GM12878 (cell line): ENCODE measurements at regions not wholly inside any gene's neighbourhood (a gene's known extent, or its start where the extent isn't known, plus 50 kb on each side); places are given as distances from the start of the nearest gene placed in this dataset.

Experiments used
- ATAC-seq: fragments of 200-7000 bp; cut with Tn5 transposase; 3 replicates; pipeline ENCODE4 v1.9.1; 2020; ENCODE audit warnings: mild to moderate bottlenecking, moderate library complexity
- BruUV-seq: library from RNA; stranded (reverse); fragments of 400-500 nt; replicated peaks from 2 replicates; lab custom pipeline; 2021; lab: Mats Ljungman, UMichigan
- CTCF ChIA-PET: fragments of 300-600 bp; sonication (Branson Sonifier 250); formaldehyde crosslinking; extraction: SDS; loops from one replicate; lab custom pipeline; 2021; ENCODE audit warnings: inconsistent platforms; lab: Yijun Ruan, JAX
- POLR2A ChIA-PET: fragments of 350-600 bp; formaldehyde crosslinking; extraction: SDS; loops from one replicate; lab custom pipeline; 2021; ENCODE audit warnings: inconsistent platforms; lab: Charles Lee
- RAD21 ChIA-PET: fragments of 300-600 bp; sonication (Branson Sonifier 250); formaldehyde crosslinking; loops from one replicate; lab custom pipeline; 2023; ENCODE audit warnings: antibody characterized with exemption; ENCODE audit not compliant: unreplicated experiment; lab: Charles Lee
- SMC1A ChIA-PET: fragments of 300-600 bp; sonication (Branson Sonifier 250); formaldehyde crosslinking; loops from one replicate; lab custom pipeline; 2023; ENCODE audit not compliant: unreplicated experiment, uncharacterized antibody; lab: Charles Lee
- DNase-seq: peaks from one replicate; pipeline ENCODE4 v3.0.0-alpha.2; 2011; ENCODE audit warnings: low read depth, low spot score
- FAIRE-seq: peaks from 3 replicates; lab custom pipeline; 2011; peaks lifted over from hg19 to GRCh38; lab: Jason Lieb, UNC
- H2AFZ ChIP-seq: 2 replicates; pipeline ENCODE4 v1.6.0; 2011; ENCODE audit warnings: low read depth, low read length, control low read depth; ENCODE audit not compliant: control insufficient read depth
- H3K27ac ChIP-seq: 2 replicates; pipeline ENCODE4 v1.5.1; 2011; ENCODE audit warnings: control low read depth; ENCODE audit not compliant: control insufficient read depth, insufficient read depth
- H3K27me3 ChIP-seq, 2 experiments: replicated peaks in 1 of 2; 2 replicates each; pipeline versions ENCODE4 v1.6.0 to v1.6.1; 2011; ENCODE audit warnings: low read length in 1 of 2; ENCODE audit not compliant: control insufficient read depth in 2 of 2, insufficient read depth in 2 of 2
- H3K36me3 ChIP-seq, 2 experiments: 2 replicates each; pipeline ENCODE4 v1.5.1; 2011; ENCODE audit warnings: low read length in 1 of 2; ENCODE audit not compliant: control insufficient read depth in 2 of 2, insufficient read depth in 2 of 2
- H3K4me1 ChIP-seq: 2 replicates; pipeline ENCODE4 v1.6.1; 2011; ENCODE audit warnings: mild to moderate bottlenecking, low read length, moderate library complexity, mixed read lengths; ENCODE audit not compliant: control insufficient read depth, insufficient read depth
- H3K4me2 ChIP-seq: 2 replicates; pipeline ENCODE4 v1.6.0; 2011; ENCODE audit warnings: control low read depth; ENCODE audit not compliant: control insufficient read depth, insufficient read depth
- H3K4me3 ChIP-seq: fragments of 200-600 bp; sonication (generic); 2 replicates; pipeline ENCODE4 v1.5.1; 2016
- H3K79me2 ChIP-seq: 2 replicates; pipeline ENCODE4 v1.6.0; 2011; ENCODE audit warnings: low read length; ENCODE audit not compliant: control insufficient read depth, insufficient read depth
- H3K9ac ChIP-seq: 2 replicates; pipeline ENCODE4 v1.8.0; 2011; ENCODE audit warnings: low read length, control low read depth, mixed read lengths; ENCODE audit not compliant: control insufficient read depth, insufficient read depth
- H3K9me3 ChIP-seq: replicated peaks from 3 replicates; pipeline ENCODE4 v1.5.1; 2011; ENCODE audit warnings: mild to moderate bottlenecking, low read length; ENCODE audit not compliant: control insufficient read depth, insufficient read depth
- H4K20me1 ChIP-seq: 2 replicates; pipeline ENCODE4 v1.6.0; 2011; ENCODE audit not compliant: control insufficient read depth, insufficient read depth
- BRCA1 ChIP-seq: IDR thresholded peaks from 2 replicates; pipeline ENCODE4 v1.6.1; 2011; ENCODE audit warnings: low read depth, low read length, improper control_type of control experiment
- EGR1 ChIP-seq, 2 experiments: IDR thresholded peaks; 1 replicate in 1 of 2; 2 replicates in 1 of 2; pipeline ENCODE4 v1.6.1; 2011 to 2012; ENCODE audit warnings: low read depth in 2 of 2, low read length in 2 of 2, borderline replicate concordance in 1 of 2, mild to moderate bottlenecking in 1 of 2, moderate library complexity in 1 of 2
- FOXK2 ChIP-seq: fragments of 450-650 bp; IDR thresholded peaks from 2 replicates; pipeline ENCODE4 v1.6.1; 2017; ENCODE audit warnings: mild to moderate bottlenecking, moderate library complexity
- IRF3 ChIP-seq: fragments of 450-650 bp; IDR thresholded peaks from 2 replicates; pipeline ENCODE4 v1.6.1; 2014; ENCODE audit warnings: mild to moderate bottlenecking
- MAX ChIP-seq: IDR thresholded peaks from 2 replicates; pipeline ENCODE4 v1.6.1; 2012; ENCODE audit warnings: low read depth, low read length, improper control_type of control experiment
- MLLT1 ChIP-seq: fragments of 450-650 bp; IDR thresholded peaks from 2 replicates; pipeline ENCODE4 v1.6.1; 2016; ENCODE audit warnings: mild to moderate bottlenecking
- POU2F2 ChIP-seq: IDR thresholded peaks from 3 replicates; pipeline ENCODE4 v1.6.1; 2011; ENCODE audit warnings: low read depth, mild to moderate bottlenecking, low read length, borderline replicate concordance
- RBBP5 ChIP-seq: fragments of 200-600 bp; sonication (generic); conservative IDR thresholded peaks from 2 replicates; pipeline ENCODE4 v1.6.1; 2016
- SIN3A ChIP-seq: IDR thresholded peaks from 2 replicates; pipeline ENCODE4 v1.6.1; 2012; ENCODE audit warnings: low read depth, low read length, improper control_type of control experiment
- STAT1 ChIP-seq: fragments of 450-650 bp; conservative IDR thresholded peaks from 2 replicates; pipeline ENCODE4 v1.6.1; 2014; ENCODE audit warnings: antibody characterized with exemption, mild to moderate bottlenecking
- ZNF592 ChIP-seq: fragments of 450-650 bp; IDR thresholded peaks from 2 replicates; pipeline ENCODE4 v1.6.1; 2017; ENCODE audit warnings: mild to moderate bottlenecking, moderate library complexity
- ZNF687 ChIP-seq: fragments of 450-650 bp; IDR thresholded peaks from 2 replicates; pipeline ENCODE4 v1.6.1; 2017; ENCODE audit warnings: mild to moderate bottlenecking, moderate library complexity
- ZZZ3 ChIP-seq: IDR thresholded peaks from 2 replicates; pipeline ENCODE4 v1.6.1; 2011; ENCODE audit warnings: low read depth; ENCODE audit not compliant: control insufficient read depth, insufficient read length
- WGBS: methylation state at CpG from one replicate; pipeline ENCODE4 v1.1.6; 2016; ENCODE audit warnings: low lambda C conversion rate; ENCODE audit not compliant: insufficient replicate concordance, insufficient coverage; ENCODE audit errors: missing lambda C conversion rate; 5-methylcytosine and 5-hydroxymethylcytosine counted together
- in situ Hi-C: fragments of 300-500 bp; cut with MboI; formaldehyde crosslinking; loops from 9 replicates; pipeline ENCODE4 v1.14.3; 2018; ENCODE audit warnings: mixed read lengths
- intact Hi-C: fragments of 100-400 bp; cut with micrococcal nuclease; formaldehyde crosslinking; loops from one replicate; pipeline ENCODE4 v1.14.2; 2022; ENCODE audit not compliant: unreplicated experiment

- ChIA-PET CTCF (interaction anchor here (0.6 to 2.2 kb wide), 11 partner anchors 19 to 198 kb away, joined by 3 to 6 read pairs (median 3); no protein-coding TSS in a partner anchor), SMC1A (interaction anchor here (1.0 to 2.2 kb wide), 8 partner anchors 37 to 188 kb away, joined by 3 to 10 read pairs (median 4); no protein-coding TSS in a partner anchor), POLR2A (no interaction called here), RAD21 (interaction anchor here (0.7 to 2.1 kb wide), 7 partner anchors 66 to 198 kb away, joined by 3 to 7 read pairs (median 3); no protein-coding TSS in a partner anchor)
- Histone ChIP-seq H3K9ac (no peak overlapping the region), H2AFZ (no peak overlapping the region), H3K4me2 (peak overlapping the region; percentile 31), H3K27ac (no peak overlapping the region), H3K79me2 (no peaks in the 10 kb centered on the region), H4K20me1 (no peaks in the 10 kb centered on the region), H3K9me3 (no peaks in the 10 kb centered on the region), H3K36me3 (no peaks in the 10 kb centered on the region), H3K4me3 (no peak overlapping the region), H3K4me1 (peaks cover 14% of the 10 kb centered on the region), H3K27me3 (no peaks in the 10 kb centered on the region)
- intact Hi-C loops, result loop anchor here (5.0 kb wide), 3 partner anchors 55 to 110 kb away; no protein-coding TSS in a partner anchor
- DNase-seq, result peak; percentile 25
- in situ Hi-C loops, result no loop called here
- WGBS, result 0% methylated on average over 1 of the region's 1 CpG
- BruUV-seq, result no TSS peak
- FAIRE-seq, result peak; percentile 18
- peak; percentile 89 for ATAC-seq
- TF ChIP-seq IRF3, result no peak
- TF ChIP-seq FOXK2, result no peak
- no peak for TF ChIP-seq EGR1 (IDR thresholded peaks at IDR 0.05; ENCODE audit: borderline replicate concordance in 1 of 2, low read depth in 2 of 2, low read length in 2 of 2)
- no peak for TF ChIP-seq RBBP5
- TF ChIP-seq POU2F2, result no peak
- no peak for TF ChIP-seq ZNF687
- no peak for TF ChIP-seq BRCA1
- no peak for TF ChIP-seq MLLT1
- no peak for TF ChIP-seq ZZZ3
- no peak for TF ChIP-seq MAX
- no peak for TF ChIP-seq ZNF592
- TF ChIP-seq SIN3A, result no peak
- TF ChIP-seq STAT1, result no peak
These were observed 169.3 kb upstream of the ETV3 start for GRCh38 chr1:157307491-157307890.
